Medulla oblongata (tissue), 1 donor: ENCODE measurements at regions not wholly inside any gene's neighbourhood (a gene's known extent, or its start where the extent isn't known, plus 50 kb on each side); places are given as distances from the start of the nearest gene placed in this dataset.

Experiments
- DNase-seq: peaks from one replicate; pipeline ENCODE4 v3.0.0-alpha.2; 2015; ENCODE audit errors: extremely low spot score

- DNase-seq: no peak
Observed at GRCh38 chr4:22217480-22217879, 268.9 kb upstream of the KCNIP4 start.

DNA sequence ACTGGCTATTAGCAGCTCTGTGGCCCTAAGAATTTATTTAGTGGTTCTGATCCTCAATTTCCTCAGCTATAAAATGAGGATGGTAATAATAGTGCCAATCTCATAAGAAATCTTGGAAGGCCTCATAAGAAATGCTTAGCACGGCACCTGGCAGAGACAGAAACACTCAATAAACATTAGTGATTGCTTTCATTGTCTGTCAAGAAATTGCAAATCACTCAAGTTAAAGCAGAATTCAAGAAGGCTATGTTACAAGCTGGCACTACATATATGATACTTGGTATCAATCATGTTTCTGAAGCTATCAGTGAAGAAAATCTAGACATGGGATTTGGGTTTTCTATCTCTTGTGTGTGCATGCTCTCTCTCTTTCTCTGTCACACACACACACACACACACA lies 267.7 kb upstream of the KCNIP4 start:
- DNase-seq: no peak

DNA sequence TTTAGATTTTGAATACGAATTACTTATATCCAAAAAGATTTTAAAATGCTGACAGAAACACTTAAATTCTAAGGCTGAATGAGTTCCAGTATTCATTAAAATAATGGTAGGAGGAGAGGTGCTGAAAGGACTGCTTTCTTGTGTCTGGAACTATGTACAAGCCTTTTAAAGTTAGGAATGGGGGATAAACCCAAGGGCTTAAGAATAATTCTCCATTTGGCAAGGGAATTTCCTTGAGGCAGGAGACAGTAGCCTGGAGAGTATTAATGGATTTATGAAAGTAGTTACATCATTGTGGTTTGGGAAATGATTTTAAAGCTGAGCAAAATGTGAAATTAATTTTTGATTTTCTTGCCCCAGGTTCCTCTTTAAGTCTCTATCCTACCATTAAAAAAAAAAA lies 266.5 kb upstream of the KCNIP4 start:
- DNase-seq: no peak

DNA sequence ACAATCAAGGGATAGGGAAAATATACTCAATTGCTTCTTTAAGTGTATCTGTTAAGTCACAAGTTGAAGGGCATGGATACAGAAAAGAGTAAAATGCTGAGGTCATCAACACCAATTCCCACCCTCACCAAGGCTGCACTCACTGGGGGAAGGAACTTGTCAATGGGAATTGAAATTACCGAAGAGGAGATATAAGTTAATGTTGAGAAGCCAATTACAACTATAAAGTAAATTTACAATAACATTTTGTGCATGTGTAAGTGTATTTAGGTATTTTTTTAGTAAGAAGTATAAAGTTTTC lies 255.1 kb upstream of the KCNIP4 start:
- no peak for DNase-seq

GRCh38 chr4:22202975-22203710 lies 254.6 kb upstream of the KCNIP4 start:
- DNase-seq: no peak

DNA sequence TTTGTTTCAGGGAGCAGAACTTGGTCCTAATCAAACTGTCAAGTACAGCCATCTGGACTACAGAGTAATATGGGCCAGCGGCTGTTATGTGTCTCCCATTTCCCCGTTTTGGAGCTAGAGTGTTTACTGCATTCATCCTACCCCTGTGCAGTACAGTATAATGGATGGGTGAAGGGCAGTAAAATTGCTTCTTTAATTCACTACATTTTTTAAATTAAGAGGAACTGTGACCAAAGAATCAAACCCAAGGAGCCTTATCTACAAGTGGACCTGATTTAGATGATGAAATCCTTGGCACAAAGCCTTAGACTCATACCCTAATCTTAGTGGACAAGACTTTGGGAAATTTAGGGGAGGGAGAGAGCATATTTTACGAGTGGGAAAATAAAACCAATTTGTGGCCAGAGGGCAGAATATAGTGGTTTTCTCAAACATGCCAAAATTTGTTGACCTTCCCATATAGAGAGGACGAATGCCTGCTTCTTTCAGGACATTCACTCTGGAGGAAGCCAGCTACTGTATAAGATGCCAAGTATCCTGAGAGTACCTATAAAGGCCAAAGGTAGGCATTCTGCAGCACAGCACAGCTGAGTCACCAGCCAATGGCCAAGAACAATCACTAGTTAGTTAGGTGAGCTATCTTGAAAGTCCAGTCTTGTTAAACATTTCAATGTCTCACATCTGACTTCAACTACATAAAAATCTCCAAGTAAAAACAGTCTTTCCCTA lies 253.8 kb upstream of the KCNIP4 start:
- no peak for DNase-seq

DNA sequence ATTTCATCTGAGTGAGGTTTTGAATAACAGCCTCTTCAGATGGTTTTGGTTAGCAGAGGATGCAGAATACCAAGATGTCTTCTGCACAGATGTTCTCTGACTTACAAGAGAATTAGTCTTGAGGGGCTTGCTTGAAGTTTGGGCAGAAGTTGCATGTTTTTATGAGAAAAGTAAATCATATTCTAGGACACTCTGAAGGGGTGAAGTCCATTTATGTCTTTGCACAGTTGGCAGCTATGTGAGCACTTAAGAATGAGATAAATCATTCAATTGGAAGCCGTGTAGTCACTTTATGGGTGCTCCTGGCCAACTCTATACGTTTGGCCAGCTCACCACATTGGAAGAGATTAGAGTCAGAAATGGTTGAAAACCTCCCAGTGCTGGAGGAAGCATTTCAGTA lies 252.7 kb upstream of the KCNIP4 start:
- DNase-seq: no peak

- no peak for DNase-seq
Observed at GRCh38 chr4:22196551-22196950, 248.0 kb upstream of the KCNIP4 start.

- no peak for DNase-seq
Observed at GRCh38 chr4:22192084-22192511, 243.5 kb upstream of the KCNIP4 start.

DNA sequence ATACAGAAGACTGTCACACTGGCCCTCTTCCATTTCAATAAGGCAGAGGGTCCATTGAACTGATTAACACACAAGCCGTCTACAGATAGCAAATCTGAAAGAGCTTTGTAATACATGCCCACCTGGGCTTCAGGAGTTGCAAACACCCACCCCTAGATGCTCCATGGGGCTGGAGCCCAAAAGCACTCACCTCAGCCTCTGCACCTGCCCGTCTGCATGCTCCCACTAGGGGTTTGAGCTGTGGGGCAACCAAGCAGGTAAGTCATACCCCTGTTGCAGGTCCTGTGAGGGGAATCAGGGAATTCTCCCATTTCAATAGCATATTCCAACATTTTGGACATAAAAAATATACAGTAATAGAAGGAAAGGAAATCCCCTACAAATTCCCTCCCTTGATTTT lies 243.0 kb upstream of the KCNIP4 start:
- DNase-seq: no peak

DNA sequence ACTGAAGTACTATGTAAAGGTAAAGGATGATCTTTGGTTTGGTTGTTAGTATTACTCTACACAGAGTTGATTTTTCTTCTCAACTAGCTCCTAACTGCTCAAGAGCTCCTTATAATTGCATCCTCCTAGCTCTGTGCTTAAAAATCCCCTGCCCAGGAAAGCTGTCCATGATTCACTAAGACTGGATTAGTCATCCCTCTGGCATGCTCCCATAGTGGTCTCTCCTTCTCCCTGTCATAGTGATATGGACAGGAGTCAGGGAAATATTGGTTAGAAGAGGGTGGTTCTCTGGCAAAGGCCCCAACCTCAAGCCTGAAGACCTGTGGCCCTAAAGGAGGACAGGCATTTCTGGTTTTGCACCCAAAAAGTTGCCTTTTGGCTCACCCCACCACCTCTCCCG lies 242.3 kb upstream of the KCNIP4 start:
- DNase-seq: no peak

DNA sequence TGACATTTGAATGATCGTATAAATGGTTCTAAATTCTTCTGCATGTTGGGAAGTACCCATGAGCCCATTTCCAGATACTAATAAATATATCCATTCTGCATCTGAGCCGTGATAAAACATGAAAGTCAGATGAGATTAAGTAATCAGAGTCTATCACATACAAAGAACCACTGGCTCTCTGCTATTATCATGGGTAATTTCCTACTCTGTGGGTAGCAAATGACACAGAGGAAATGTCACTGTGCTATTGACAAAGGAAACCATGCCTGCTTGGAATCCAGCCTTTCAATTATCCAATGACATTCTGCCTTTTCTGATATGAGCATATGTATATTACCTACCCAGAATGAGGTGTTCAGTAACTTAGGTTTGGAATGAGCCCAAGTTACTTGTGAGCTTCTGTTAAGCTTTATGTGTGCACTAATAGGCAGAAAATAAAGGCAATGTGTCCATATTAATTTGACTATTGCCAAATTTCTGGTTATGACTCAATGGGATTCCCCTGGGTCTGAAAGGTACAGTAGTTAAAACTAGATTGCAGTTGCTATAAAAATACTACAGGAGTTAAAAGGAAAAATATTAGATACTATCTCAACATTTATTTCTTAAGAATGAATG lies 238.7 kb upstream of the KCNIP4 start:
- DNase-seq: no peak

DNA sequence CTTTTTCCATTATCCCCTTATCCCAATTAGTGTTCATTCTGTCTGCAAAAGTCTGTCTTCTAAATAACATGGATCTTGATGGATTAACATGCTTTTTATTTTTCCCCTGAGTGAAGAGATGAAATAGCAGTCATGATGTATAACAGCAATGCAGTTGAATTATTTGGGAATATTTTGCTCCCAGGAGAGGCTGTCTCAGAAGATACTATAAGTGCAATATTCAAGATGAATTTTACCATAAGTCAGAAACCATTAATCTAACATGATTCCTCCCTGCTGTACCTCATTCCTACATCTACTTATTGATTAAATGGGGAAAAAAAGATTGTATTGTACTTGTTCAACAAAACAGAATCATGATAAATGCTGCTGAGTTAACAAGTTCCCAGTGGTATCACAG lies 233.2 kb upstream of the KCNIP4 start:
- DNase-seq: no peak

GRCh38 chr4:22179124-22179874 lies 230.7 kb upstream of the KCNIP4 start:
- DNase-seq: no peak

DNA sequence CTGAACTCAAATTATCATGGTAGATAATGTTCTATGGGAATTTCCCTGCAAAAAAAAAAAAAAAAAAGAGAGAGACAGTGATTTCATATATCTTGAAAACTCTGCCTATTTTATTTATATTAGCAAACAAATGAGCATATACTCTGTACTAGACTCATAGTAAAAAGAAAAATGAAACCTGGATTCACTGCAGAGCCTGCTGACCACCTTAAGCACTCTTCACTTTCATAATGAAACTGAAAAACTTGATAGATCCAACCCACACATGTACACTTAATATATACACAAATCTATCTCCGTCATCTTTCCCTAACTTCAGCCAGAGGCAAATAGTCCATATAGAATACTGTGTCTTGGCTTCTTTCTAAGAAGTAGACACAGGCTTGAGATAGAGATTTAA lies 226.1 kb upstream of the KCNIP4 start:
- no peak for DNase-seq

- no peak for DNase-seq
Observed at GRCh38 chr4:22170353-22170752, 221.8 kb upstream of the KCNIP4 start.

DNA sequence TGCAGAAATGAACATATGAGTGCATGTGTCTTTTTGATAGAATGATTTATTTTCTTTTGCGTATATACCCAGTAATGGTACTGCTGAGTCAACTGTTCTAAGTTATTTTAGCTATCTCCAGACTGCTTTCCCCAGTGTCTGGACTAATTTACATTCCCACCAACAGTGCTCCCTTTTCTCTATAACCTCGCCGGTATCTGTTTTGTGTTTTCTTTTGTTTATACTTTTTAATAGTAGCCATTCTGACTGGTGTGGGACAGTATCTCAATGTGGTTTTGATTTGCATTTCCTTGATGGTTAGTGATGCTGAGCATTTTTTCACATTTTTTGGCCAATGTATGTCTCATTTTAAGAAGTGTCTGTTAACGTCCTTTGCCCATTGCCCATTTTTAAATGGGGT lies 218.6 kb upstream of the KCNIP4 start:
- DNase-seq: no peak

DNA sequence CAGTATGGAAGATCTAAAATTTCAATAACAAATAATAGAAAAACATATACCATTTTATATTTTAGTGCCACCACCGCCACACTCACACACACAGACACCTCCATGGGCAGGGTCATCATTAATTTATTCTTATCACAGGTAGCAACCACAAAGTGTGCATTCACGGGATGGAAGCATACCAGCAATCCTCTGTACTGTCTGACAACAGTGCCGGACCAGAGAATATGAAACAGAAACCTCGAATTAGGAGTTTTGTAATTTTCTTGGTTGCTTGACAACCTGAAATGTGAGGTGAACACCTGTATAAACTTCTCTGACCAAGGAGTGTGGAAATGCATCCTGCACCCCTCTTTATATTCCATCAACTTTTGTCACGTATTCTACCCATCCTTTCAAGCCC lies 213.9 kb upstream of the KCNIP4 start:
- DNase-seq: no peak

GRCh38 chr4:22130741-22131140 lies 182.2 kb upstream of the KCNIP4 start:
- no peak for DNase-seq

- peak; percentile 18 for DNase-seq
Observed at GRCh38 chr4:22129454-22130029, 181.0 kb upstream of the KCNIP4 start.

GRCh38 chr4:22122062-22122461 lies 173.5 kb upstream of the KCNIP4 start:
- DNase-seq: no peak

- DNase-seq: no peak
Observed at GRCh38 chr4:22115262-22115661, 166.7 kb upstream of the KCNIP4 start.
